ENCODE measurements at regions not wholly inside any gene's neighbourhood (a gene's known extent, or its start where the extent isn't known, plus 50 kb on each side); places are given as distances from the start of the nearest gene placed in this dataset.
"Not testable (repeated sequence)": the region's sequence is repeated elsewhere in the genome, so short reads cannot be mapped to it uniquely, and the experiment has no call there.

DNA sequence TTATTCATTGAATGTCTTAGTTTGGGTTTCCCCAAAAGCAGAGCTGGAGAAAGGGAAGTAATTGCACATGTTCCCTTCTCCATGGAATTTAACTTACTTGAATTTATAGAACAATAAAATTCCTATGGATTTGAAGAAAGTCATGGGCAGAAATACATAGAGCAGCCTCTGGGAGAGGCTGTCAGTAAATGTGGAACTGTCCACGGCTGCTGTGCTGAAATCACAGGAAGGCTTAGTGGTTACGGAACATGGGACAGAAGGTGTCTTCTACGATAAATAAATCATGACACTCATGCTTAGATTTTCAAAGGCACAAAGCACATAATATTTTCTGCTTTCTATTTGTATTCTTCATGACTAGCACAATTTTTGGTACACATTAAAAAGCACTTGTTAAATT, 440.6 kb upstream of the IZUMO3 start:
- no peaks in the 10 kb centered on the region for H3K27me3 ChIP-seq
- intact Hi-C loops (cut with DNase I) = no loop called here
- no peaks in the 10 kb centered on the region for H3K4me1 ChIP-seq
- H3K27ac ChIP-seq = no peak overlapping the region
- TF ChIP-seq, protein P1, sequence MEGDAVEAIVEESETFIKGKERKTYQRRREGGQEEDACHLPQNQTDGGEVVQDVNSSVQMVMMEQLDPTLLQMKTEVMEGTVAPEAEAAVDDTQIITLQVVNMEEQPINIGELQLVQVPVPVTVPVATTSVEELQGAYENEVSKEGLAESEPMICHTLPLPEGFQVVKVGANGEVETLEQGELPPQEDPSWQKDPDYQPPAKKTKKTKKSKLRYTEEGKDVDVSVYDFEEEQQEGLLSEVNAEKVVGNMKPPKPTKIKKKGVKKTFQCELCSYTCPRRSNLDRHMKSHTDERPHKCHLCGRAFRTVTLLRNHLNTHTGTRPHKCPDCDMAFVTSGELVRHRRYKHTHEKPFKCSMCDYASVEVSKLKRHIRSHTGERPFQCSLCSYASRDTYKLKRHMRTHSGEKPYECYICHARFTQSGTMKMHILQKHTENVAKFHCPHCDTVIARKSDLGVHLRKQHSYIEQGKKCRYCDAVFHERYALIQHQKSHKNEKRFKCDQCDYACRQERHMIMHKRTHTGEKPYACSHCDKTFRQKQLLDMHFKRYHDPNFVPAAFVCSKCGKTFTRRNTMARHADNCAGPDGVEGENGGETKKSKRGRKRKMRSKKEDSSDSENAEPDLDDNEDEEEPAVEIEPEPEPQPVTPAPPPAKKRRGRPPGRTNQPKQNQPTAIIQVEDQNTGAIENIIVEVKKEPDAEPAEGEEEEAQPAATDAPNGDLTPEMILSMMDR (IDR thresholded peaks at IDR 0.05) = no peak
- ATAC-seq (no peak), DNase-seq (no peak)
- H3K4me3 ChIP-seq = no peak overlapping the region
- no peaks in the 10 kb centered on the region for H3K36me3 ChIP-seq
- H3K9me3 ChIP-seq = no peaks in the 10 kb centered on the region

DNA sequence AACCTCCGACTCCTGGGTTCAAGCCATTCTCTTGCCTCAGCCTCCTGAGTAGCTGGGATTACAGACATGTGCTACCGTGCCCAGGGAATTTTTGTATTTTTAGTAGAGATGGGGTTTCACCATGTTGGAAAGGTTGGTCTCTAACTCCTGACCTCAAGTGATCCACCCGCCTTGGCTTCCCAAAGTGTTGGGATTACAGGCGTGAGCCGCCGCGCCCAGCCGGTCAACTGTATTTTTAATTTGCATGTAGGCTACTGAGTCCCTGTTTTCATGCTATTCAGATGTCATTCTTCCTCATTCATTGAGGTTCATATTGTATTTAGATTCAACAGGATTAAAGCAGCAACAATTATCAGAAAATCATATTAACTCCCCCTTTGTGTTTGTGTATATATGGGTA, 425.1 kb upstream of the IZUMO3 start:
- H3K4me1 ChIP-seq; H3K36me3 ChIP-seq; ATAC-seq; H3K27ac ChIP-seq; DNase-seq; intact Hi-C loops (cut with DNase I); H3K9me3 ChIP-seq; H3K4me3 ChIP-seq; H3K27me3 ChIP-seq: not testable (repeated sequence)

- intact Hi-C loops (cut with DNase I) = no loop called here
- H3K27ac ChIP-seq = no peak overlapping the region
- no peaks in the 10 kb centered on the region for H3K9me3 ChIP-seq
- no peaks in the 10 kb centered on the region for H3K36me3 ChIP-seq
- H3K4me1 ChIP-seq = no peaks in the 10 kb centered on the region
- ATAC-seq = no peak
- DNase-seq = no peak
- no peak overlapping the region for H3K4me3 ChIP-seq
- TF ChIP-seq, protein P1 (IDR thresholded peaks at IDR 0.05) = no peak
- H3K27me3 ChIP-seq = no peaks in the 10 kb centered on the region
Observed at GRCh38 chr9:24961762-24962161, 416.1 kb upstream of the IZUMO3 start.

- TF ChIP-seq, protein P1 (IDR thresholded peaks at IDR 0.05) = no peak
- Histone ChIP-seq H3K36me3 (no peaks in the 10 kb centered on the region), H3K4me3 (no peak overlapping the region), H3K27me3 (no peaks in the 10 kb centered on the region), H3K4me1 (no peaks in the 10 kb centered on the region), H3K9me3 (no peaks in the 10 kb centered on the region), H3K27ac (no peak overlapping the region)
- DNase-seq (no peak), ATAC-seq (no peak)
- intact Hi-C loops (cut with DNase I) = no loop called here
Observed at GRCh38 chr9:24953070-24953469, 407.4 kb upstream of the IZUMO3 start.

DNA sequence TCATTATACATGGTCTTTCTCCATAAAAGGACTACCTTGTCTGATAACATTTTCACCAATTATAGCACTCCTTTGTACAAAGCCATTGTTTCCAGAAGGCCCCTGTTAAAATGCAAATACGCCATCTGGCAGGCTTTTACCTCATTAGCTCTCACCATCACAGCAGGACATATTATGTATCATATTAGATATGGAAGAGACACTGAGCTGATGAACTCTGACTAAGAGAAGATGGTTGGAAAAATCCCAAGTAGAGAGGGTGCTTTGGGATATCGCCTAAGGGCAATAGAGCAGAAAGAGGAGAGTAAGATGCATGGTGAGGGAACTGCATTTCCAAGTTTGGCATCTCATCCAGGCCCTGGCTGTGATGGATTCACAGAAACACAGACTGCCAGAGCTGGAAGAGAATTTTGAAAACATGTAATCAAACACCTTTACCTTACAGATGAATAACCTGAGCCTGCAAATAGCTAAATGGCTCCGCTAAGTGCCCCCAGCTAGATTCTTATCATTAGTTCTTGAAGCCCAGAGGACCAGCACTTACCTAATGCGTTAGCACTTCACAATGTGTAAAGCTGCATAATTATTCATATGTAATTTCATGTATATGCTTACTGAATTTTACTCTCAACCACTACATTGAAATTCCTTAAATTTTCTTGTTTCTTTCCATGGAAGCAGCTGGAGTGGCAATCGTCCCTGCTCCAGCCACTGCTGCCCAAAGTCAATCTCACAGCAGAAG, 393.6 kb upstream of the IZUMO3 start:
- Histone ChIP-seq H3K27ac (no peak overlapping the region), H3K4me1 (no peaks in the 10 kb centered on the region), H3K27me3 (no peaks in the 10 kb centered on the region), H3K9me3 (no peaks in the 10 kb centered on the region), H3K4me3 (no peak overlapping the region), H3K36me3 (no peaks in the 10 kb centered on the region)
- ATAC-seq (no peak), DNase-seq (no peak)
- intact Hi-C loops (cut with DNase I) = no loop called here
- TF ChIP-seq, protein P1 (IDR thresholded peaks at IDR 0.05) = no peak

- H3K9me3 ChIP-seq = no peaks in the 10 kb centered on the region
- H3K4me3 ChIP-seq = no peak overlapping the region
- H3K36me3 ChIP-seq = no peaks in the 10 kb centered on the region
- ATAC-seq = no peak
- TF ChIP-seq, protein P1 (IDR thresholded peaks at IDR 0.05) = no peak
- no peak overlapping the region for H3K27ac ChIP-seq
- intact Hi-C loops (cut with DNase I) = no loop called here
- H3K27me3 ChIP-seq = no peaks in the 10 kb centered on the region
- DNase-seq = no peak
- no peaks in the 10 kb centered on the region for H3K4me1 ChIP-seq
Observed at GRCh38 chr9:24936117-24936516, 390.4 kb upstream of the IZUMO3 start.

Data from upper lobe of right lung (tissue), 1 donor.